HG03108 (cell line): ENCODE measurements at regions not wholly inside any gene's neighbourhood (a gene's known extent, or its start where the extent isn't known, plus 50 kb on each side); places are given as distances from the start of the nearest gene placed in this dataset.

Experiments used
- ATAC-seq: cut with Tn5 transposase; IDR thresholded peaks from one replicate; pipeline ENCODE4 v1.9.1; 2021; ENCODE audit warnings: moderate library complexity; ENCODE audit not compliant: unreplicated experiment

GRCh38 chr10:128902031-128902710 is 564.9 kb upstream of the MGMT start:
- ATAC-seq: no peak

- ATAC-seq: no peak
These were observed 559.7 kb upstream of the MGMT start for GRCh38 chr10:128907155-128907941.

- ATAC-seq: no peak
These were observed 558.9 kb upstream of the MGMT start for GRCh38 chr10:128908099-128908498.

- ATAC-seq: no peak
These were observed 558.5 kb upstream of the MGMT start for GRCh38 chr10:128908499-128908898.

- no peak for ATAC-seq
These were observed 554.3 kb upstream of the MGMT start for GRCh38 chr10:128912568-128913311.

GRCh38 chr10:128914681-128915080 is 552.4 kb upstream of the MGMT start:
- ATAC-seq: no peak

- ATAC-seq: no peak
These were observed 551.4 kb upstream of the MGMT start for GRCh38 chr10:128915630-128916029.

- no peak for ATAC-seq
These were observed 550.7 kb upstream of the MGMT start for GRCh38 chr10:128916383-128916782.

- no peak for ATAC-seq
These were observed 545.5 kb upstream of the MGMT start for GRCh38 chr10:128921389-128922022.

- ATAC-seq: no peak
These were observed 544.9 kb upstream of the MGMT start for GRCh38 chr10:128922172-128922571.

GRCh38 chr10:128922619-128923196 is 544.3 kb upstream of the MGMT start:
- ATAC-seq: no peak

GRCh38 chr10:128924918-128925317 is 542.1 kb upstream of the MGMT start:
- no peak for ATAC-seq

- no peak for ATAC-seq
These were observed 540.3 kb upstream of the MGMT start for GRCh38 chr10:128926711-128927110.

GRCh38 chr10:128927497-128928161 is 539.4 kb upstream of the MGMT start:
- ATAC-seq: no peak

GRCh38 chr10:128928231-128928836 is 538.7 kb upstream of the MGMT start:
- ATAC-seq: no peak

- no peak for ATAC-seq
These were observed 537.9 kb upstream of the MGMT start for GRCh38 chr10:128929131-128929530.

GRCh38 chr10:128929767-128930166 is 537.3 kb upstream of the MGMT start:
- ATAC-seq: no peak

GRCh38 chr10:128930515-128930914 is 536.5 kb upstream of the MGMT start:
- ATAC-seq: no peak

GRCh38 chr10:128932071-128932820 is 534.8 kb upstream of the MGMT start:
- no peak for ATAC-seq
